ENCODE measurements at regions not wholly inside any gene's neighbourhood (a gene's known extent, or its start where the extent isn't known, plus 50 kb on each side); places are given as distances from the start of the nearest gene placed in this dataset.

GRCh38 chr2:19542796-19543662 lies 184.6 kb upstream of the OSR1 start:
- DNase-seq (no peak), ATAC-seq (no peak)
- Histone ChIP-seq H3K27me3 (no peaks in the 10 kb centered on the region), H3K4me3 (no peak overlapping the region), H3K4me1 (peaks cover 0 to 6% (median 0%) of the 10 kb centered on the region in 12 donors), H3K36me3 (no peaks in the 10 kb centered on the region), H3K27ac (no peak overlapping the region), H3K9me3 (no peaks in the 10 kb centered on the region)
- no peak for TF ChIP-seq CTCF (IDR thresholded peaks at IDR 0.05)
- no peak for TF ChIP-seq POLR2A (IDR thresholded peaks at IDR 0.05)
- 74 to 84% (median 78%) methylated on average over 8 of the region's 8 CpGs for WGBS, 4 donors
- intact Hi-C loops (cut with DNase I) = no loop called here

- H3K4me1 ChIP-seq = peaks cover 0 to 9% (median 0%) of the 10 kb centered on the region in 12 donors
- intact Hi-C loops (cut with DNase I) = no loop called here
- no peak overlapping the region for H3K27ac ChIP-seq
- DNase-seq (no peak), ATAC-seq (no peak)
- TF ChIP-seq POLR2A (IDR thresholded peaks at IDR 0.05) = no peak
- no peak for TF ChIP-seq CTCF (IDR thresholded peaks at IDR 0.05)
- 94 to 97% (median 97%) methylated on average over 4 of the region's 4 CpGs for WGBS, 4 donors
- no peaks in the 10 kb centered on the region for H3K27me3 ChIP-seq
- H3K36me3 ChIP-seq = no peaks in the 10 kb centered on the region
- peaks cover 0 to 5% (median 0%) of the 10 kb centered on the region in 12 donors for H3K9me3 ChIP-seq
- no peak overlapping the region for H3K4me3 ChIP-seq
Observed at GRCh38 chr2:19541884-19542283, 183.5 kb upstream of the OSR1 start.

GRCh38 chr2:19540739-19541525 lies 182.5 kb upstream of the OSR1 start:
- Histone ChIP-seq H3K4me1 (peaks cover 0 to 9% (median 0%) of the 10 kb centered on the region in 12 donors), H3K4me3 (no peak overlapping the region), H3K36me3 (no peaks in the 10 kb centered on the region), H3K27me3 (no peaks in the 10 kb centered on the region), H3K27ac (no peak overlapping the region), H3K9me3 (peaks cover 0 to 5% (median 0%) of the 10 kb centered on the region in 12 donors)
- no peak for ATAC-seq
- DNase-seq = no peak
- WGBS, 4 donors = 90 to 95% (median 92%) methylated on average over 7 of the region's 7 CpGs
- intact Hi-C loops (cut with DNase I) = no loop called here
- TF ChIP-seq POLR2A (IDR thresholded peaks at IDR 0.05) (no peak), CTCF (IDR thresholded peaks at IDR 0.05) (no peak)

GRCh38 chr2:19538411-19538963 lies 180.1 kb upstream of the OSR1 start:
- Histone ChIP-seq H3K27ac (peak overlapping the region in 4 of 12 donors; percentile 19 to 56 (median 48)), H3K4me3 (no peak overlapping the region), H3K4me1 (peaks cover 0 to 9% (median 0%) of the 10 kb centered on the region in 12 donors), H3K27me3 (no peaks in the 10 kb centered on the region), H3K36me3 (no peaks in the 10 kb centered on the region), H3K9me3 (peaks cover 0 to 5% (median 0%) of the 10 kb centered on the region in 12 donors)
- peak in 2 of 5 donors; percentile 35 to 50 for DNase-seq
- TF ChIP-seq CTCF (IDR thresholded peaks at IDR 0.05) (no peak), POLR2A (IDR thresholded peaks at IDR 0.05) (no peak)
- peak; percentile 64 to 94 (median 86) for ATAC-seq
- WGBS, 4 donors = 40 to 58% (median 45%) methylated on average over 7 of the region's 7 CpGs
- intact Hi-C loops (cut with DNase I) = no loop called here
